ENCODE measurements at regions not wholly inside any gene's neighbourhood (a gene's known extent, or its start where the extent isn't known, plus 50 kb on each side); places are given as distances from the start of the nearest gene placed in this dataset.
"Not testable (repeated sequence)": the region's sequence is repeated elsewhere in the genome, so short reads cannot be mapped to it uniquely, and the experiment has no call there.

DNA sequence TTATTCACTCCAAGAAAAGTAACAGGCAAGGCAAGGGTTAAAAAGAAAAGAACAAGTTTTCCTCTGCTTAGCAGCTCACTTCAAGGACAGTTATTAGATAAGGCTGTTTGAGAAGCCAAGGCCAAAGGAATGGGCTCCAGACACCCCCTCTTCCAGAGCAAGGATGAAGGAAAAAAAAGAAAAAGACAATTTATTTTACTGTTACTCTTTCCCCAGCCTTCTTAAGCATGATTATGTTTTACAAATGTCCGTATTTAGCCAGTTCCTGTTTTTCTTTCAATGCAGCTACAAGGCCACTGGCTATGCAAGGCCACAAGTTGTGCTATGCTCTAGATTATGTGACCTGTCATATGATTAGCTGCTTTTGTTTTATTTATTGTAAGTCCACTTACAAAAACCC lies 106.5 kb upstream of the SIMC1 start:
- Histone ChIP-seq H3K4me1 (peaks cover 0 to 4% of the 10 kb centered on the region in 2 donors), H3K4me3 (no peak overlapping the region), H3K36me3 (no peaks in the 10 kb centered on the region), H3K27ac (no peak overlapping the region), H3K27me3 (peaks cover 6 to 37% of the 10 kb centered on the region in 2 donors), H3K9me3 (no peaks in the 10 kb centered on the region)
- DNase-seq (no peak), ATAC-seq (no peak)
- intact Hi-C loops (cut with DNase I), result no loop called here
- no peak for TF ChIP-seq CTCF (IDR thresholded peaks at IDR 0.05)

- DNase-seq (no peak), ATAC-seq (no peak)
- peaks cover 6 to 37% of the 10 kb centered on the region in 2 donors for H3K27me3 ChIP-seq
- intact Hi-C loops (cut with DNase I), result no loop called here
- no peak for TF ChIP-seq CTCF (IDR thresholded peaks at IDR 0.05)
- no peaks in the 10 kb centered on the region for H3K36me3 ChIP-seq
- no peak overlapping the region for H3K27ac ChIP-seq
- no peaks in the 10 kb centered on the region for H3K9me3 ChIP-seq
- peaks cover 0 to 4% of the 10 kb centered on the region in 2 donors for H3K4me1 ChIP-seq
- H3K4me3 ChIP-seq, result no peak overlapping the region
Observed at GRCh38 chr5:176132471-176133288, 105.5 kb upstream of the SIMC1 start.

DNA sequence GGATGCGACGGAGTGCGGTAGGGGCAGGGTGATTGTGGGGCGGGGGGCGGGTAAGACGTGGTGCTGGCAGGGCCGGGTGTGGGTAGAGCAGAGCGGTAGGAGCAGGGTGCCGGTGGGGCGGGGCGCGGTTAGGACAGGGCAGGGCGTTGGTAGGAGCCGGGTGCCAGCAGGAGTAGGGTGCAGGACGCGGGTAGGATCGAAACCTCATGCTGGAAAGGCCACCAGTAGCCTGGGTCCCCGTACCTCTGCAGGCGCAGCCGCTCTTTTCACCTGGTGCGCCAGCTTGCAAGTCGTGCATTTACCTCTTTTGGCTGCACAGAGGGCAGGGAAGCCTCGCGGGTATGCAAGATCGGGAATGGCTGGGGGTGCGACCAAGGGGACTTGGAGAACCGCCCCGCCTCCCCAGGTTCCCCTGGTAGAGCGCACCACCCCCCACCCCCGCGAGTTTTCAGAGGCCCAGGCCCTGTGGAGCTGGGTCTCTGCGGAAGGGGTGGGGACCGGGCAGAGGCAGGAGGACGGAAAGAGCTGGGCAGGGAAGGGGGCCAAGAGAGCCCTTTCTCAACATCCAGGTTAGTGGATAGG lies 104.8 kb upstream of the SIMC1 start:
- no peak overlapping the region for H3K4me3 ChIP-seq
- peaks cover 0 to 4% of the 10 kb centered on the region in 2 donors for H3K4me1 ChIP-seq
- H3K27ac ChIP-seq, result no peak overlapping the region
- ATAC-seq, result peak; percentile 56
- H3K36me3 ChIP-seq, result no peaks in the 10 kb centered on the region
- no peak for TF ChIP-seq CTCF (IDR thresholded peaks at IDR 0.05)
- DNase-seq, result no peak
- no peaks in the 10 kb centered on the region for H3K9me3 ChIP-seq
- peaks cover 6 to 37% of the 10 kb centered on the region in 2 donors for H3K27me3 ChIP-seq
- intact Hi-C loops (cut with DNase I), result no loop called here

GRCh38 chr5:176133877-176134276 lies 104.3 kb upstream of the SIMC1 start:
- Histone ChIP-seq H3K4me3 (no peak overlapping the region), H3K9me3 (no peaks in the 10 kb centered on the region), H3K27ac (no peak overlapping the region), H3K4me1 (peaks cover 0 to 4% of the 10 kb centered on the region in 2 donors), H3K36me3 (no peaks in the 10 kb centered on the region), H3K27me3 (peaks cover 6 to 37% of the 10 kb centered on the region in 2 donors)
- DNase-seq (no peak), ATAC-seq (no peak)
- TF ChIP-seq CTCF (IDR thresholded peaks at IDR 0.05), result no peak
- intact Hi-C loops (cut with DNase I), result no loop called here

DNA sequence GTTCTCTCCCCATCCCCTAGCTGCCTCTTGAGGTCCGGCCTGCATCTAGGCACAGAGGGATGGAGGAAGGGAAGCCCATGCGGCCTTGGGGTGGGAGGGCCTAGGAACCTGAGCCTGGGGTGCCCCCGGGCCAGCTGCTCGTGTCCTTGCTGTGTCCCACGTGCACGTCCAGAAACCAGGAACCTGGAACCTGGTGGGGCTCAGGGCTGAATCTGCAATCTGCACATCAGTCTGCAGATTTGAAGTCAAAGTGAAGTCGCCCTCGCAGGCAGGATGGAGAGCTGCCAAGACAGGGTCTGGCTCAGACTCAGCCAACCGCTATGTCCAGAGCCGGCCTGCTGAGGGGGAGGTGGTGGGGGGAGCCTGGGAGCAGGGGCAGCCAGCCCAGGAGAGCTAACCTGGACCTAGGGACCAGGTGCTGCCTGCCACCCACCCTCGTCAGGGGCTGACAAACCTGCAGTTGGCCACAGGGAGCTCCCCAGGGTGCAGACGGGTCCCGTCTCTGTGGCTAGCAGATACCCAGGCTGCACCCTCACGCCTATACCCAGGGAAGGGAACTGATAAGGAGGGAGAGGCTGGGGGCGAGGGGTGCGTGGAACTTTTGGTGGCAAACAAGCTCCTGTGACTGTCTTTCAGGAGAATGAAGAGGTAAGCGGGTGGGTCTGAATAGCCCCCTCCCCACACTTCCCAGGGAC lies 103.5 kb upstream of the SIMC1 start:
- no peak for ATAC-seq
- no peak overlapping the region for H3K4me3 ChIP-seq
- H3K27me3 ChIP-seq, result peaks cover 6 to 37% of the 10 kb centered on the region in 2 donors
- intact Hi-C loops (cut with DNase I), result no loop called here
- H3K9me3 ChIP-seq, result no peaks in the 10 kb centered on the region
- no peaks in the 10 kb centered on the region for H3K36me3 ChIP-seq
- DNase-seq, result peak in 1 of 4 donors; percentile 44
- H3K27ac ChIP-seq, result no peak overlapping the region
- TF ChIP-seq CTCF (IDR thresholded peaks at IDR 0.05), result no peak
- H3K4me1 ChIP-seq, result peaks cover 0 to 4% of the 10 kb centered on the region in 2 donors

- ATAC-seq, H3K27ac ChIP-seq: not testable (repeated sequence)
Observed at GRCh38 chr5:176140138-176140537, 98.1 kb upstream of the SIMC1 start.

More at GRCh38 chr5:176140138-176140537, 98.1 kb upstream of the SIMC1 start:
- H3K9me3 ChIP-seq; intact Hi-C loops (cut with DNase I); H3K4me1 ChIP-seq; H3K4me3 ChIP-seq; H3K36me3 ChIP-seq; H3K27me3 ChIP-seq; DNase-seq: not testable (repeated sequence)
